SK-N-SH (cell line): ENCODE measurements at regions not wholly inside any gene's neighbourhood (a gene's known extent, or its start where the extent isn't known, plus 50 kb on each side); places are given as distances from the start of the nearest gene placed in this dataset.

Experiments
- JUND ChIP-seq: IDR thresholded peaks from 2 replicates; pipeline ENCODE4 v1.4.0; 2012
- POLR2AphosphoS5 ChIP-seq: IDR thresholded peaks from 2 replicates; pipeline ENCODE4 v1.6.1; 2012; ENCODE audit warnings: low read depth, low read length
- SIN3A ChIP-seq: IDR thresholded peaks from 2 replicates; pipeline ENCODE4 v1.6.1; 2012; ENCODE audit warnings: low read depth, mild to moderate bottlenecking, low read length, moderate library complexity, borderline replicate concordance
- SMC3 ChIP-seq: IDR thresholded peaks from 2 replicates; pipeline ENCODE4 v1.6.1; 2012; ENCODE audit warnings: low read depth, low read length, improper control_type of control experiment
- TF ChIP-seq, protein P1 (sequence below): fragments of 200-600 bp; sonication (generic); IDR thresholded peaks from 2 replicates; pipeline ENCODE4 v1.6.1; 2017; ENCODE audit warnings: antibody characterized with exemption, mild to moderate bottlenecking, moderate library complexity

DNA sequence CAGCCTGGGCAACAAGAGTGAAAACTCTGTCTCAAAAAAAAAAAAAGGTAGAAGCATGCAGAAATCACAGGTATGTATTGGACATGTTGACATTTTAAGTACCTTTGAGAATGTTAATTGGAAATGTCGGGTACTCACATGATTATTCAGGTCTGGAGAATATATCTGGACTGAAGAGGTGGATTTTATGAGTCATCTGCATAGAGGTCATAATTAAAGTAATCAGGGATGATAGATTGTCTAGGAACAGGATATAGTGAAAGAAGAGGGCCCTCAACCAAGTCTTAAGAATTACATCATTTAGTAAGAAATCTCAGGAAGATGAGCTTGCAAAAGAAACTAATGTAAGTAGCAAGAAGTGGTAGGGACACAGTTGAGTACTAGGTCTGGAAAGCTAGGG is 212.5 kb downstream of the UTRN start:
- TF ChIP-seq JUND = no peak
- TF ChIP-seq, protein P1, sequence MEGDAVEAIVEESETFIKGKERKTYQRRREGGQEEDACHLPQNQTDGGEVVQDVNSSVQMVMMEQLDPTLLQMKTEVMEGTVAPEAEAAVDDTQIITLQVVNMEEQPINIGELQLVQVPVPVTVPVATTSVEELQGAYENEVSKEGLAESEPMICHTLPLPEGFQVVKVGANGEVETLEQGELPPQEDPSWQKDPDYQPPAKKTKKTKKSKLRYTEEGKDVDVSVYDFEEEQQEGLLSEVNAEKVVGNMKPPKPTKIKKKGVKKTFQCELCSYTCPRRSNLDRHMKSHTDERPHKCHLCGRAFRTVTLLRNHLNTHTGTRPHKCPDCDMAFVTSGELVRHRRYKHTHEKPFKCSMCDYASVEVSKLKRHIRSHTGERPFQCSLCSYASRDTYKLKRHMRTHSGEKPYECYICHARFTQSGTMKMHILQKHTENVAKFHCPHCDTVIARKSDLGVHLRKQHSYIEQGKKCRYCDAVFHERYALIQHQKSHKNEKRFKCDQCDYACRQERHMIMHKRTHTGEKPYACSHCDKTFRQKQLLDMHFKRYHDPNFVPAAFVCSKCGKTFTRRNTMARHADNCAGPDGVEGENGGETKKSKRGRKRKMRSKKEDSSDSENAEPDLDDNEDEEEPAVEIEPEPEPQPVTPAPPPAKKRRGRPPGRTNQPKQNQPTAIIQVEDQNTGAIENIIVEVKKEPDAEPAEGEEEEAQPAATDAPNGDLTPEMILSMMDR = no peak
- no peak for TF ChIP-seq SIN3A
- TF ChIP-seq SMC3 = no peak
- TF ChIP-seq POLR2AphosphoS5 = no peak
